ENCODE measurements at regions not wholly inside any gene's neighbourhood (a gene's known extent, or its start where the extent isn't known, plus 50 kb on each side); places are given as distances from the start of the nearest gene placed in this dataset.

DNA sequence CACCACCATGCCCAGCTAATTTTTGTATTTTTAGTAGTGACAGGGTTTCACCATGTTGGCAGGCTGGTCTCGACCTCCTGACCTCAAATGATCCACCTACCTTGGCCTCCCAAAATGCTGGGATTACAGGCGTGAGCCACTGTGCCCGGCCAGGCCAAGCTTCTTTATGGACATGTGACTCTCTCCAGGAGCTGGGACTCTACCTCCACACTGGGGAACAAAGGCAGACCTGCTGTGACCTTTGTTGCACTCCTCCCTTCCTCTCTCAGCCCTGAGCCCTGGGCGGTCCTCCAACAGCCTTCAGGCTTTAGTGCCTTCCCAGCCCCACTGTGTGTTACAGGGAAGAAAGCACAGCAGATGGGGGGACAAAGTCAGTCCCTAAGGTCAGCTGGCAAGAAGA is 55.0 kb upstream of the DUSP5 start:
- DNase-seq = no peak

DNA sequence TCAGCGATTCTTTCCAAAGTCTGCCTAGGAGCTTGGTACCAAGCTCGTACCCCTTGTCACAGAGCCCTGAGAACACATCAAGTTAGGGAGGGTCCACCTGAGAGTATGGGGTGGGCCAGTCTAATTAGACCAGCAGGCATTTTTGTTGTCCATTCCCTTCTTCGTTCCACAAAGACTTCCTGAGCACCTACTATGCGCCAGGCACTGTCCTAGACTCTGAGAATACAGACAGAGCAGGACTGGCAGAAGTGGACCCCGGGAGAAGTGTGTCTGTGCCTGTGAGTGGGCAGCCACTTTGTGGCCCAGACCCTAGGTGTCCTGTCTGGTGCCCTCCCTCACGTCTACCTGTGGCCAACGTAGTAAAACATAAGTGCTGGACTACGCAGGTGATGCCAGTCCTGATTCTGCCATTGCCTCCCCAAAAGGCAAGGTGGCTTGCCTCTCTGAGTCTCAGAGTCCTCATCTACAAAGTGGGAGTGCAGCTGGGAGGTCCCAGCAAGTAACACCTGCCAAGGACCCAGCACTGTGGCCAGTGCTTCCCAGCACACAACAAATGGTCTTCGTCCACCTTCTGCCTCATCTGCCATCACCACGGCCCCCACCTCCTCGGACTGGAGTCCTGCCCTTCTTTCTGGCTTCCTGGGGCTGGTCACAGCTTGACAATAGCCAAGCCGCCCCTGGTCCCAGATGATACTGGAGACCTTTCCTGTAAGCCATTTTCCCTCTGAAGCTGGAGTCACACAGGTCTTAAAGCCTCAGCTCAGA is 54.3 kb upstream of the DUSP5 start:
- no peak for DNase-seq

DNA sequence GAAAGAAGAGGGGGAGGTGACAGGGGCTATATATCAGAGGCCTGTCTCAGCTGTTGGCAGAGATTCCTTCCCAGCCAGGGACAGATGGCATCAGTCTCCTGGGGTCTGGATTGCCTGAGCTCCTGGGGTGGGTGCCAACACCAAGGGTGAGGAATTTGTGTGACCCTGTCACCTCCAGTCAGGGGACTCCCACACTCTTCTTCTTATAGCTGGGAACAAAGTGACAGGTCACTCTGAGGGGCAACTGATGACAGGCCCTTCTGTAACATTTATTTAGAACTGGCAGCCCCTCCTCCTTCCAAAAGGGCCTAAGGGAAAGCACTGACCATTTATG is 53.7 kb upstream of the DUSP5 start:
- peak; percentile 58 for DNase-seq

DNA sequence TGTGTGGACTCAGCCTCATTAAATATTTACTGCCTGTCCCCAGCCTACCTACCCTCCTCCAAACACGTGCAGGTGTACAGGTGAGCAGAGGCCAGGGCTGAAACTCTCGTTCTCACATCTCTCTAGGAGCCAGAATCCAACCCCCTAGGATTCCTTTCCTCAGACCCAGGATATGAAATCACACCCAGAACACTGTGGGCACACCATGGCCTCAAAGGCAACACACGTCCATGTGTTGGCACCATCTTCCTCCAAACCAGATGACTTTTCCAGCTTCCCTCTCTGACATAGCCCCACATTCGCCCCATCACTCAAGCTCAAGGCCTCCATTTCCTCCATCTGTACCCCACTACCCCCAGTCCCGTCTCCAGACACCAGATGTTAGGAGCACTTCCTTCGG is 51.8 kb upstream of the DUSP5 start:
- no peak for DNase-seq

DNA sequence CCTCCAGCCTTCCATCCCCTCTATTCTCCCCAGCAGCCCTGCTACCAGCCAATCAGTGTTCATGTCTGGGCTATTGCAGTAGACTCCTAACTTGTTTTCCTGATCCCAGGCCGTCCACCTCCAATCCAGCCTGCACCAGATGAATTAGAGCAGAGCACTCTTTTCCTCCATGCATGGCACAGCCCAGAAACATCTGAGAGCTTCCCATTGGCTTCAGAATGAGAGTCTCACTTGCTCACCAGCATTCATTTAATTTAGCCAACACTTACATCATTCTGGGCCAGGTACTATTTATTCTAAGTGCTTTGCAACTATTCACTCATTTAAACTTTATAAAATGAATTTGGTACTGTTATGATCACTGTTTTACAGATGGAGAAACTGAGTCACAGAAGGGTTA is 51.4 kb upstream of the DUSP5 start:
- DNase-seq = no peak

DNA sequence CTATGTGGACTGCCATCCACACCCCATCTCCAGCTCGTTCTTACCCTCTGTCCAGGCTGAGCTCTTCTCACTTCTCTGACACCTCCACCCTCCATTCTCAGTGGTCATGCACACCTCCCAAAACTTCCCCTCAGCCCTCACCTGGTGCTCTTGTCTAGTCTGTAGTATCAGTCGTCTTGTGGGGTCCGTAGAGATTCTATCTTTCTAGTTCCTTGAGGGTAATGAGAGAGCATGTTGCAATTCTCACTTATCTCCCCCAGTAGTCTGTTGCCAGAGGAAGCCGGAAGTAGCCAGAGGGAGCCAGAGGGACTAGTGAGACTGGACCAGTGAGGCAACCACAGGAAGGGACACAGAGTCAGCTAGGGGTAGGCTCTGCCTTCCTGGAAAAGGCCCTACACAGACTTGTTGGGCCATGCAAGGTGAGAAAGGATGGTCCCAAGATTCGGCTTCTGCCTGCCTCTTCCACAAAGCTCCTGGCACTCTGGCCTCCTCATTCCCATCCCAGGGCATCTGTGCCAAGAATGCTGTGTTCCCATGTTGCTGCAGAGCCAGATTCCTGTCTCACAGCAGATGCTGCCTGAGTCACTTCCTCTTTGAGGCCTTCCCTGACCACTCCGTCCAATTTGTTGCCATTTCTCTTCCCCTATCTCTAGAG is 50.6 kb upstream of the DUSP5 start:
- no peak for DNase-seq

DNA sequence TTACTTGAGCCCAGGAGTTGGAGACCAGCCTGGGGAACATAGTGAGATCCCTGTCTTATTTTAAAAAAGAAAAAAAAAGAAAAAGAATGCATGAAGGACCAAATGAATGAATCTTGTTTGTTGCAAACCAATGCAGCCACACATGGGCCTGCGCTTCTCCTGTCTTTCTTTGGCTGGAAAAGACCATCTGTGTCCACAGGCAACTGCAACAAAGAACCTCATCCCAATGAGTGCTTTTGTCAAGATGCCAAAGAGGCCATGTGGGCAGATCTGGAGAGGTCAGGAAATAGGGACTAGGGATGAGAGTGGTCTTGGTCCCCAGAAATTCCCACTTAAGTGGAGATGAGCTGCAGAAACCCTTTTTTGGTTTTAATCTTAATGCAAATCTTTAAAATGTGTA is 49.8 kb upstream of the DUSP5 start:
- no peak for DNase-seq
